ENCODE measurements at regions not wholly inside any gene's neighbourhood (a gene's known extent, or its start where the extent isn't known, plus 50 kb on each side); places are given as distances from the start of the nearest gene placed in this dataset.

DNA sequence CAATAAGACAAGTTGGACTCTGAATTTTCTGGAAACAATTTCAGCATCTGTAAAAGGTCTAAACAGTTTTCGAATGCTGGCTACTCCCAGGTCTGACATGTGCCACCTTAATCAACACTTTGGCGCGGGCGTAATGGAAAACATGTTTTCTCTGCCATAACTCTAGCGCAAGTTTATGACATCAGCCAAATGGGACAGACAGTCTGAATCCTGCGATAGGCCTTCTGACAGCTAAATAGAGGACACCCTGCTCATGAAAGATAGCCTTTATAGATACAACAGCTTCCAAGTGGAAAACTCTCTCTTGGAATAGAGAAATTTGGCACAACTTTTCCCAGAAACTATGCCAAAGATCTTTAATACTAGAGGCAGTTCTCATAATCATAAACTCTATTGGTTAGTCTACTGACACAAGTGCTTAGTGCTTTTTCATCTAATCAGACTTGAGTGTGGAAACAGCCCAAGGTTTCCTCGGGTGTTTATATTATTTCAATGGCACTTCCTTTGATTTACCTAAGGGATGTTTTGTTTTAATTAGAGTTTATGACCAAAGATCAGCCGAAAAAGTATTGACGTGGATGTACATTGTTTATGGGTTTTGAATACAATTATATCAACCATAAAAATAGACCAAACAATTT is 120.1 kb upstream of the DPH6 start:
- DNase-seq (ENCODE audit: low read depth in 1 of 2, low spot score in 1 of 2) (no peak), FAIRE-seq (no peak), ATAC-seq (no peak)
- WGBS (ENCODE audit: missing lambda C conversion rate): 73% methylated on average over 9 of the region's 9 CpGs
- Histone ChIP-seq H3K4me3 (no peak overlapping the region), H3K9me3 (no peaks in the 10 kb centered on the region), H3K4me2 (no peak overlapping the region), H3K4me1 (no peaks in the 10 kb centered on the region), H3K27ac (no peak overlapping the region)
- no peak for TF ChIP-seq EP300 (IDR thresholded peaks at IDR 0.05)
- no peak for TF ChIP-seq FOXS1 (CRISPR knock-in tag; IDR thresholded peaks at IDR 0.05)
- TF ChIP-seq E2F6 (IDR thresholded peaks at IDR 0.05; ENCODE audit: borderline replicate concordance, low read depth): no peak
- TF ChIP-seq EHMT2 (IDR thresholded peaks at IDR 0.05; ENCODE audit: low read depth): no peak
- no peak for TF ChIP-seq MYC (IDR thresholded peaks at IDR 0.05; ENCODE audit: borderline replicate concordance, low read length)
- no peak for TF ChIP-seq ZC3H11A (IDR thresholded peaks at IDR 0.05)
- TF ChIP-seq KDM5A (IDR thresholded peaks at IDR 0.05): no peak
- TF ChIP-seq BHLHE40 (IDR thresholded peaks at IDR 0.05; ENCODE audit: low read depth, low read length): no peak
- TF ChIP-seq, protein P1, sequence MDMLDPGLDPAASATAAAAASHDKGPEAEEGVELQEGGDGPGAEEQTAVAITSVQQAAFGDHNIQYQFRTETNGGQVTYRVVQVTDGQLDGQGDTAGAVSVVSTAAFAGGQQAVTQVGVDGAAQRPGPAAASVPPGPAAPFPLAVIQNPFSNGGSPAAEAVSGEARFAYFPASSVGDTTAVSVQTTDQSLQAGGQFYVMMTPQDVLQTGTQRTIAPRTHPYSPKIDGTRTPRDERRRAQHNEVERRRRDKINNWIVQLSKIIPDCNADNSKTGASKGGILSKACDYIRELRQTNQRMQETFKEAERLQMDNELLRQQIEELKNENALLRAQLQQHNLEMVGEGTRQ (IDR thresholded peaks at IDR 0.05): no peak
- no peak for TF ChIP-seq JUNB (IDR thresholded peaks at IDR 0.05)
- no peak for TF ChIP-seq RFX5 (IDR thresholded peaks at IDR 0.05)
- TF ChIP-seq SMC3 (IDR thresholded peaks at IDR 0.05): no peak
- no peak for TF ChIP-seq FOSL2 (IDR thresholded peaks at IDR 0.05)
- no peak for TF ChIP-seq FOSL2 (CRISPR knock-in tag; IDR thresholded peaks at IDR 0.05)
- no peak for TF ChIP-seq NFE2L2 (conservative IDR thresholded peaks at IDR 0.05; ENCODE audit: low read length)
- no peak for TF ChIP-seq KDM1A (IDR thresholded peaks at IDR 0.05; ENCODE audit: low read depth)
- TF ChIP-seq, protein P2, sequence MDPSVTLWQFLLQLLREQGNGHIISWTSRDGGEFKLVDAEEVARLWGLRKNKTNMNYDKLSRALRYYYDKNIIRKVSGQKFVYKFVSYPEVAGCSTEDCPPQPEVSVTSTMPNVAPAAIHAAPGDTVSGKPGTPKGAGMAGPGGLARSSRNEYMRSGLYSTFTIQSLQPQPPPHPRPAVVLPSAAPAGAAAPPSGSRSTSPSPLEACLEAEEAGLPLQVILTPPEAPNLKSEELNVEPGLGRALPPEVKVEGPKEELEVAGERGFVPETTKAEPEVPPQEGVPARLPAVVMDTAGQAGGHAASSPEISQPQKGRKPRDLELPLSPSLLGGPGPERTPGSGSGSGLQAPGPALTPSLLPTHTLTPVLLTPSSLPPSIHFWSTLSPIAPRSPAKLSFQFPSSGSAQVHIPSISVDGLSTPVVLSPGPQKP (IDR thresholded peaks at IDR 0.05; ENCODE audit: low read depth, low read length): no peak
- no peak for TF ChIP-seq TFCP2L1 (CRISPR knock-in tag; IDR thresholded peaks at IDR 0.05)
- no peak for TF ChIP-seq TP53 (CRISPR knock-in tag; IDR thresholded peaks at IDR 0.05)
- TF ChIP-seq EHF (CRISPR knock-in tag; IDR thresholded peaks at IDR 0.05): no peak
- POLR2A ChIA-PET: no interaction called here
- CTCF ChIA-PET: no interaction called here

- 33% methylated on average over 1 of the region's 1 CpG for WGBS (ENCODE audit: missing lambda C conversion rate)
- H3K27ac ChIP-seq: no peak overlapping the region
- no peak overlapping the region for H3K4me2 ChIP-seq
- no peaks in the 10 kb centered on the region for H3K4me1 ChIP-seq
- no peak for FAIRE-seq
- no peak for DNase-seq (ENCODE audit: low read depth in 1 of 2, low spot score in 1 of 2)
- no peak for ATAC-seq
- H3K4me3 ChIP-seq: no peak overlapping the region
- H3K9me3 ChIP-seq: no peaks in the 10 kb centered on the region
- ChIA-PET CTCF (interaction anchor here (0.6 kb wide), 1 partner anchor 9 kb away, joined by 3 read pairs; no protein-coding TSS in a partner anchor), POLR2A (no interaction called here)
- no peak for TF ChIP-seq RAD21 (conservative IDR thresholded peaks at IDR 0.05 in 1 of 2, IDR thresholded peaks at IDR 0.05 in 1 of 2)
- TF ChIP-seq HOXB13 (CRISPR knock-in tag; IDR thresholded peaks at IDR 0.05; ENCODE audit: low read depth): no peak
- TF ChIP-seq MAX (IDR thresholded peaks at IDR 0.05): no peak
- TF ChIP-seq POLR2AphosphoS2 (conservative IDR thresholded peaks at IDR 0.05; ENCODE audit: low read length): no peak
- TF ChIP-seq ZSCAN20 (CRISPR knock-in tag; IDR thresholded peaks at IDR 0.05): no peak
- no peak for TF ChIP-seq CEBPB (IDR thresholded peaks at IDR 0.05)
- no peak for TF ChIP-seq CBX2 (IDR thresholded peaks at IDR 0.05; ENCODE audit: borderline replicate concordance, low read depth)
- TF ChIP-seq, protein P3, sequence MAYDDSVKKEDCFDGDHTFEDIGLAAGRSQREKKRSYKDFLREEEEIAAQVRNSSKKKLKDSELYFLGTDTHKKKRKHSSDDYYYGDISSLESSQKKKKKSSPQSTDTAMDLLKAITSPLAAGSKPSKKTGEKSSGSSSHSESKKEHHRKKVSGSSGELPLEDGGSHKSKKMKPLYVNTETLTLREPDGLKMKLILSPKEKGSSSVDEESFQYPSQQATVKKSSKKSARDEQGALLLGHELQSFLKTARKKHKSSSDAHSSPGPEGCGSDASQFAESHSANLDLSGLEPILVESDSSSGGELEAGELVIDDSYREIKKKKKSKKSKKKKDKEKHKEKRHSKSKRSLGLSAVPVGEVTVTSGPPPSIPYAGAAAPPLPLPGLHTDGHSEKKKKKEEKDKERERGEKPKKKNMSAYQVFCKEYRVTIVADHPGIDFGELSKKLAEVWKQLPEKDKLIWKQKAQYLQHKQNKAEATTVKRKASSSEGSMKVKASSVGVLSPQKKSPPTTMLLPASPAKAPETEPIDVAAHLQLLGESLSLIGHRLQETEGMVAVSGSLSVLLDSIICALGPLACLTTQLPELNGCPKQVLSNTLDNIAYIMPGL (CRISPR knock-in tag; IDR thresholded peaks at IDR 0.05; ENCODE audit: borderline replicate concordance): no peak
- no peak for TF ChIP-seq CTCF (IDR thresholded peaks at IDR 0.05)
- no peak for TF ChIP-seq ATOH8 (CRISPR knock-in tag; IDR thresholded peaks at IDR 0.05; ENCODE audit: low read depth)
- no peak for TF ChIP-seq ZC3H11A (IDR thresholded peaks at IDR 0.05)
- no peak for TF ChIP-seq CHD2 (IDR thresholded peaks at IDR 0.05; ENCODE audit: low read length, partially characterized antibody)
- TF ChIP-seq RARB (CRISPR knock-in tag; IDR thresholded peaks at IDR 0.05): no peak
- no peak for TF ChIP-seq EHMT2 (IDR thresholded peaks at IDR 0.05; ENCODE audit: low read depth)
These were observed 121.9 kb upstream of the DPH6 start for GRCh38 chr15:35667908-35668307.
